NOMO-1 treated with DMSO at 0.1 percent for 48 hours (cell line): ENCODE measurements at regions not wholly inside any gene's neighbourhood (a gene's known extent, or its start where the extent isn't known, plus 50 kb on each side); places are given as distances from the start of the nearest gene placed in this dataset.

Experiments
- DNase-seq: peaks from one replicate; lab custom pipeline; 2025; ENCODE audit not compliant: unreplicated experiment; lab: John Stamatoyannopoulos, UW

- no peak for DNase-seq
These were observed 193.6 kb upstream of the CARD18 start for GRCh38 chr11:105333153-105333552.

- no peak for DNase-seq
These were observed 192.6 kb upstream of the CARD18 start for GRCh38 chr11:105332171-105332570.

GRCh38 chr11:105328061-105328460, 188.5 kb upstream of the CARD18 start:
- no peak for DNase-seq

GRCh38 chr11:105324156-105324555, 184.6 kb upstream of the CARD18 start:
- no peak for DNase-seq

- DNase-seq, result no peak
These were observed 182.1 kb upstream of the CARD18 start for GRCh38 chr11:105321696-105322095.

- DNase-seq, result no peak
These were observed 175.7 kb upstream of the CARD18 start for GRCh38 chr11:105315287-105315686.

- DNase-seq, result no peak
These were observed 172.7 kb upstream of the CARD18 start for GRCh38 chr11:105312266-105312665.

GRCh38 chr11:105298630-105299029, 159.1 kb upstream of the CARD18 start:
- DNase-seq, result no peak

GRCh38 chr11:105298174-105298573, 158.6 kb upstream of the CARD18 start:
- DNase-seq, result no peak

GRCh38 chr11:105297463-105297862, 157.9 kb upstream of the CARD18 start:
- no peak for DNase-seq

GRCh38 chr11:105296806-105297205, 157.2 kb upstream of the CARD18 start:
- no peak for DNase-seq

GRCh38 chr11:105296386-105296785, 156.8 kb upstream of the CARD18 start:
- no peak for DNase-seq

GRCh38 chr11:105282658-105283057, 143.1 kb upstream of the CARD18 start:
- no peak for DNase-seq

- no peak for DNase-seq
These were observed 135.1 kb upstream of the CARD18 start for GRCh38 chr11:105274631-105275030.

- no peak for DNase-seq
These were observed 134.2 kb upstream of the CARD18 start for GRCh38 chr11:105273660-105274280.

- no peak for DNase-seq
These were observed 130.3 kb upstream of the CARD18 start for GRCh38 chr11:105269862-105270261.

GRCh38 chr11:105268404-105269062, 129.0 kb upstream of the CARD18 start:
- DNase-seq, result no peak

GRCh38 chr11:105265845-105266244, 126.3 kb upstream of the CARD18 start:
- no peak for DNase-seq

GRCh38 chr11:105260976-105261375, 121.4 kb upstream of the CARD18 start:
- no peak for DNase-seq

- DNase-seq, result no peak
These were observed 106.3 kb upstream of the CARD18 start for GRCh38 chr11:105245781-105246315.

- peak; percentile 80 for DNase-seq
These were observed 104.7 kb upstream of the CARD18 start for GRCh38 chr11:105244160-105244825.

- no peak for DNase-seq
These were observed 101.6 kb upstream of the CARD18 start for GRCh38 chr11:105241136-105241535.
